RWPE1 (cell line): ENCODE measurements at regions not wholly inside any gene's neighbourhood (a gene's known extent, or its start where the extent isn't known, plus 50 kb on each side); places are given as distances from the start of the nearest gene placed in this dataset.

ENCODE experiments used
- CTCF ChIA-PET: fragments of 350-600 bp; sonication (Branson Sonifier 250); formaldehyde crosslinking; extraction: SDS; loops from one replicate; lab custom pipeline; 2021; lab: Yijun Ruan, JAX
- POLR2A ChIA-PET: fragments of 400-600 bp; formaldehyde crosslinking; extraction: SDS; loops from one replicate; lab custom pipeline; 2020; ENCODE audit warnings: antibody characterized with exemption; ENCODE audit not compliant: low non-redundant PET; lab: Yijun Ruan, JAX
- DNase-seq: peaks from one replicate; pipeline ENCODE4 v3.0.0; 2012; ENCODE audit warnings: low spot score
- H3K27ac ChIP-seq: fragments of 450-650 bp; 2 replicates; pipeline ENCODE4 v1.5.1; 2017
- TF ChIP-seq, protein P1 (sequence below): fragments of 450-650 bp; conservative IDR thresholded peaks from 2 replicates; pipeline ENCODE4 v1.5.1; 2017; ENCODE audit warnings: low read depth, mild to moderate bottlenecking

DNA sequence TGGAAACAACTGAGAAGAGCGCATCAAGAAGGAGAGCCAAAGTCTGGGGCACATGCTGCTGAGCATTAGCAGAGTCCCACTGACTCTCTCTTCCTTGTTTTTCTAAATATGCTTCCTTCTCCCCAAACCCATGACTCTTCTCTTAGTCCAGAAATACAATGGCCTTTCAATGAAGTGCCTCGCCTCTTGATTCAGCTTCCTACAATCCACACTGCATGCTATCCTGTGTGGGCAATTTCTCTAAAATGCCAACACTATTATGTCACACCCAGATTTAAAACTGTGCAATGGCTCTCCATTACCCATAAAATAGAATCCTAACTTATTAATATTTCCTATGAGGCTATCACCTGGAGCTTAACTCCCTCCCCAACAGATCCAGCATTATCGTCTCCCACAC is 198.6 kb downstream of the RPAP3 start:
- DNase-seq, result no peak
- ChIA-PET POLR2A (no interaction called here), CTCF (no interaction called here)
- TF ChIP-seq, protein P1, sequence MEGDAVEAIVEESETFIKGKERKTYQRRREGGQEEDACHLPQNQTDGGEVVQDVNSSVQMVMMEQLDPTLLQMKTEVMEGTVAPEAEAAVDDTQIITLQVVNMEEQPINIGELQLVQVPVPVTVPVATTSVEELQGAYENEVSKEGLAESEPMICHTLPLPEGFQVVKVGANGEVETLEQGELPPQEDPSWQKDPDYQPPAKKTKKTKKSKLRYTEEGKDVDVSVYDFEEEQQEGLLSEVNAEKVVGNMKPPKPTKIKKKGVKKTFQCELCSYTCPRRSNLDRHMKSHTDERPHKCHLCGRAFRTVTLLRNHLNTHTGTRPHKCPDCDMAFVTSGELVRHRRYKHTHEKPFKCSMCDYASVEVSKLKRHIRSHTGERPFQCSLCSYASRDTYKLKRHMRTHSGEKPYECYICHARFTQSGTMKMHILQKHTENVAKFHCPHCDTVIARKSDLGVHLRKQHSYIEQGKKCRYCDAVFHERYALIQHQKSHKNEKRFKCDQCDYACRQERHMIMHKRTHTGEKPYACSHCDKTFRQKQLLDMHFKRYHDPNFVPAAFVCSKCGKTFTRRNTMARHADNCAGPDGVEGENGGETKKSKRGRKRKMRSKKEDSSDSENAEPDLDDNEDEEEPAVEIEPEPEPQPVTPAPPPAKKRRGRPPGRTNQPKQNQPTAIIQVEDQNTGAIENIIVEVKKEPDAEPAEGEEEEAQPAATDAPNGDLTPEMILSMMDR, result no peak
- H3K27ac ChIP-seq, result no peak overlapping the region

GRCh38 chr12:47504775-47505446 is 200.9 kb downstream of the RPAP3 start:
- ChIA-PET CTCF (interaction anchor here (0.7 kb wide), 1 partner anchor 187 kb away, joined by 3 read pairs; no protein-coding TSS in a partner anchor), POLR2A (no interaction called here)
- no peak overlapping the region for H3K27ac ChIP-seq
- TF ChIP-seq, protein P1, result no peak
- no peak for DNase-seq

GRCh38 chr12:47493801-47494200 is 212.0 kb downstream of the RPAP3 start:
- ChIA-PET CTCF (no interaction called here), POLR2A (no interaction called here)
- no peak for DNase-seq
- no peak overlapping the region for H3K27ac ChIP-seq
- TF ChIP-seq, protein P1, result no peak

- H3K27ac ChIP-seq, result no peak overlapping the region
- TF ChIP-seq, protein P1, result no peak
- ChIA-PET POLR2A (no interaction called here), CTCF (interaction anchor here (0.5 to 0.6 kb wide), 2 partner anchors 1082 to 1494 kb away, joined by 3 read pairs; no protein-coding TSS in a partner anchor)
- DNase-seq, result no peak
Observed at GRCh38 chr12:47491516-47492305, 214.1 kb downstream of the RPAP3 start.

DNA sequence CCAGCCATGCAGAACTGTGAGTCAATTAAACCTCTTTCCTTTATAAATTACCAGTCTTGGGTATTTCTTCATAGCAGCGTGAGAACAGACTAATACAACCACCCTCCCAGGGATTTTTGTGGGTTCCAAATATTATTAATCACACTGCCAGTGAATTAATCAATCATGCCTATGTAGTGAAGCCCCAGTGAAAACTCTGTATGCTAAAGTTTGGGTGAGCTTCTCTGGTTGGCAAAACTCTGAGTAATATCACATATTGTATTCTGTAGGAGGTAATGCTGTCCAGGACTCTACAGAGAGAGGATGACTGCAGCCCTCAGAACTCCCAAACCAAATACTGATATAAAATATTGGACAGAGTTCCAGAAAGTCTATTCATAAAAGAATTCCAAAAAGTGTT is 216.9 kb downstream of the RPAP3 start:
- ChIA-PET POLR2A (no interaction called here), CTCF (interaction anchor here (0.6 kb wide), 1 partner anchor 79 kb away, joined by 5 read pairs; no protein-coding TSS in a partner anchor)
- TF ChIP-seq, protein P1, result no peak

DNA sequence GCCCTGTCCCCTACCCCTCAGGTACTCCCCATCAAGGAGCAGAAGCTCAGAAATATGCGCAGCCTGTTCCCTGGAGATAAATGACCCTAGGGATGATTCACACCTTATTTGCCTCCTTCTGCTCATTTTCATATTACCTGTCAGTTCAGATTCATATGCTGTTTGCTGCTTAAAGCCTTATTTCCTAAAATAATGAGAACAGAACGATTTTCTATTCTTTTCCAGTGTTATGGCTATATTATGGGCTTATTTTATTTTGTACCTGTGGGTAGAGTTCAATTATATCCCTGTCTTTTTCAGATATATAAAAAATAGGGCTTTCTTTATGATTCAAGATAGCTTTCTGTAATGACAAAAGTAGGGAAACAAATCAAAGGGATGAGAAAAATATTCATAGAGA is 224.8 kb downstream of the RPAP3 start:
- POLR2A ChIA-PET, result no interaction called here
- no peak overlapping the region for H3K27ac ChIP-seq
- TF ChIP-seq, protein P1, result no peak
- DNase-seq, result no peak
- CTCF ChIA-PET, result interaction anchor here (0.7 kb wide), 2 partner anchors 10 to 811 kb away, joined by 4 to 6 read pairs; no protein-coding TSS in a partner anchor

More for the DNA sequence above, 216.9 kb downstream of the RPAP3 start:
- DNase-seq, result no peak
- H3K27ac ChIP-seq, result no peak overlapping the region
